Endothelial cell of umbilical vein (primary cell): ENCODE measurements at regions not wholly inside any gene's neighbourhood (a gene's known extent, or its start where the extent isn't known, plus 50 kb on each side); places are given as distances from the start of the nearest gene placed in this dataset.

Source experiments
- BruUV-seq: library from RNA; stranded (reverse); fragments of 400-500 nt; replicated peaks from 2 replicates; lab custom pipeline; 2021; lab: Mats Ljungman, UMichigan
- CTCF ChIA-PET: fragments of 300-600, 350-600 bp; sonication (Branson Sonifier 250); formaldehyde crosslinking; loops from one replicate; lab custom pipeline; 2021; ENCODE audit warnings: antibody characterized with exemption, inconsistent platforms; lab: Charles Lee
- POLR2A ChIA-PET: fragments of 300-600, 350-600 bp; sonication (Branson Sonifier 250); formaldehyde crosslinking; loops from one replicate; lab custom pipeline; 2021; ENCODE audit warnings: antibody characterized with exemption, inconsistent platforms; lab: Charles Lee
- DNase-seq: peaks from one replicate; pipeline ENCODE4 v3.0.0-alpha.2; 2011; ENCODE audit warnings: low read depth, low spot score
- FAIRE-seq: peaks from 2 replicates; lab custom pipeline; 2011; peaks lifted over from hg19 to GRCh38; lab: Jason Lieb, UNC
- H2AFZ ChIP-seq: 2 replicates; pipeline ENCODE4 v1.6.0; 2012; ENCODE audit warnings: low read depth, low read length, control low read depth, inconsistent platforms
- H3K27ac ChIP-seq: 2 replicates; pipeline ENCODE4 v1.5.1; 2011; ENCODE audit warnings: low read depth, mild to moderate bottlenecking, control low read depth, low read length, moderate library complexity; ENCODE audit not compliant: insufficient read depth
- H3K27me3 ChIP-seq, 2 experiments: 2 replicates each; pipeline versions ENCODE4 v1.6.0 to v1.6.1; 2011; ENCODE audit warnings: low read length in 2 of 2, mixed read lengths in 1 of 2; ENCODE audit not compliant: control insufficient read depth in 2 of 2, insufficient read depth in 2 of 2
- H3K36me3 ChIP-seq, 2 experiments: 2 replicates in 1 of 2; 3 replicates in 1 of 2; pipeline ENCODE4 v1.5.1; 2011; ENCODE audit warnings: low read length in 2 of 2, mild to moderate bottlenecking in 1 of 2, moderate library complexity in 1 of 2; ENCODE audit not compliant: control insufficient read depth in 2 of 2, insufficient read depth in 2 of 2; ENCODE audit errors: extremely low read depth in 1 of 2
- H3K4me1 ChIP-seq: 3 replicates; pipeline ENCODE4 v1.5.1; 2011; ENCODE audit warnings: mild to moderate bottlenecking, low read length; ENCODE audit not compliant: control insufficient read depth, insufficient read depth; ENCODE audit errors: extremely low read depth
- H3K4me2 ChIP-seq: 2 replicates; pipeline ENCODE4 v1.6.1; 2011; ENCODE audit warnings: low read length, control low read depth, mixed read lengths; ENCODE audit not compliant: insufficient read depth
- H3K4me3 ChIP-seq, 3 experiments: fragments of 200-600 bp in 1 of 3; sonication (generic), shearing (Covaris generic) in 1 of 3; replicated peaks in 1 of 3; 2 replicates each; pipeline ENCODE4 v1.5.1; 2011 to 2016; ENCODE audit warnings: control low read depth in 3 of 3, low read length in 3 of 3, mild to moderate bottlenecking in 2 of 3, inconsistent platforms in 1 of 3, low read depth in 1 of 3, moderate library complexity in 1 of 3; ENCODE audit not compliant: insufficient read depth in 1 of 3
- H3K79me2 ChIP-seq: 2 replicates; pipeline ENCODE4 v1.6.0; 2012; ENCODE audit warnings: low read length, inconsistent platforms; ENCODE audit not compliant: control insufficient read depth, insufficient read depth
- H3K9ac ChIP-seq: replicated peaks from 2 replicates; pipeline ENCODE3; 2011; ENCODE audit warnings: low read length, control low read depth; ENCODE audit not compliant: insufficient read depth; ENCODE audit errors: extremely low read depth
- H3K9me1 ChIP-seq: replicated peaks from 3 replicates; pipeline ENCODE4 v1.6.0; 2011; ENCODE audit warnings: mild to moderate bottlenecking, low read length; ENCODE audit not compliant: control insufficient read depth, insufficient read depth; ENCODE audit errors: extremely low read depth
- H3K9me3 ChIP-seq: replicated peaks from 2 replicates; pipeline ENCODE4 v1.5.1; 2012; ENCODE audit warnings: low read length, inconsistent platforms; ENCODE audit not compliant: control insufficient read depth, insufficient read depth
- H4K20me1 ChIP-seq: replicated peaks from 2 replicates; pipeline ENCODE3; 2011; ENCODE audit warnings: mild to moderate bottlenecking, low read length; ENCODE audit not compliant: control insufficient read depth, insufficient read depth; ENCODE audit errors: extremely low read depth
- EZH2 ChIP-seq: IDR thresholded peaks from 2 replicates; pipeline ENCODE4 v1.6.1; 2012; ENCODE audit warnings: borderline replicate concordance, low read depth, mild to moderate bottlenecking, moderate library complexity, low read length, inconsistent platforms; ENCODE audit not compliant: severe bottlenecking
- FOS ChIP-seq: IDR thresholded peaks from 2 replicates; pipeline ENCODE4 v1.6.1; 2011; ENCODE audit warnings: mild to moderate bottlenecking, low read length, moderate library complexity, borderline replicate concordance; ENCODE audit not compliant: insufficient read depth
- GATA2 ChIP-seq: IDR thresholded peaks from 2 replicates; pipeline ENCODE4 v1.7.0; 2011; ENCODE audit warnings: low read depth, mild to moderate bottlenecking, moderate library complexity, mixed read lengths, low read length; ENCODE audit not compliant: insufficient read length, insufficient read depth
- JUN ChIP-seq: IDR thresholded peaks from 2 replicates; pipeline ENCODE4 v1.6.1; 2011; ENCODE audit warnings: borderline replicate concordance, low read depth; ENCODE audit not compliant: insufficient read length, insufficient read depth
- MYC ChIP-seq: IDR thresholded peaks from one replicate; pipeline ENCODE4 v1.6.1; 2011; ENCODE audit warnings: mild to moderate bottlenecking, low read depth, low read length
- POLR2A ChIP-seq: IDR thresholded peaks from 2 replicates; pipeline ENCODE4 v1.6.1; 2012; ENCODE audit warnings: low read depth, mild to moderate bottlenecking, control low read depth, low read length
- POLR2AphosphoS5 ChIP-seq: IDR thresholded peaks from 2 replicates; pipeline ENCODE4 v1.6.1; 2012; ENCODE audit warnings: low read depth, mild to moderate bottlenecking, control low read depth, low read length, moderate library complexity; ENCODE audit not compliant: insufficient read depth
- dilution Hi-C: fragments of 300-500 bp; cut with MboI; formaldehyde crosslinking; loops from one replicate; pipeline ENCODE4 v1.15.0; 2019; ENCODE audit warnings: low sequenced_read_pairs; ENCODE audit not compliant: extremely low pct_ligation_motif_present
- intact Hi-C: fragments of 100-400 bp; cut with micrococcal nuclease; formaldehyde crosslinking; loops from one replicate; pipeline ENCODE4 v1.10.0; 2022
- TF ChIP-seq, protein P1 (sequence below), 2 donors: IDR thresholded peaks; 1 replicate in 1 of 2; 2 replicates in 1 of 2; pipeline ENCODE4 v1.5.1; 2011; ENCODE audit warnings: low read length in 2 of 2, mild to moderate bottlenecking in 2 of 2, moderate library complexity in 2 of 2, control low read depth in 1 of 2, inconsistent platforms in 1 of 2, low read depth in 1 of 2; ENCODE audit not compliant: insufficient read depth in 1 of 2; ENCODE audit errors: extremely low read depth in 1 of 2
- TF ChIP-seq, protein P2 (sequence below): IDR thresholded peaks from 2 replicates; pipeline ENCODE4 v1.6.1; 2011; ENCODE audit not compliant: insufficient read depth, insufficient read length

DNA sequence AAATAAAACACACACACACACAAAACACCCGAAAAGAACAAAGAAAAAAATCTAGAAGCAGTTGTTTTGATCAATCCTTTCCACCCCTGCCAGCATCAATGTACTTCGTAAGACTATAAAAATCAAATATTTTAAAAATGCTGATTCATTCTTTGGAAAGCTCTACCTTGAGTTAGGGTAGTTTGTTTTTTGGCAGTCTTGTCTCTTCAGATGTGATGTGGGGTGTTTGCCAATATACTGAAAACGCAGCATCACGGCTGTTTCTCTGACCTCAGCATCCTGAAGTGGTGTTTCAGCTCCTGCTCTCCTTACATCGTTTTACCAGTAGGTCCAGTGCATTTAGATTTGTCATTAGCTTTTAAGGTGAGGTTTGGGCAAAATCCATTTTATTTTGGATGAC lies 526.0 kb downstream of the UTRN start:
- Histone ChIP-seq H3K4me3 (no peak overlapping the region), H3K9me3 (no peaks in the 10 kb centered on the region), H3K4me1 (no peaks in the 10 kb centered on the region), H3K36me3 (peaks cover 0 to 2% of the 10 kb centered on the region in 2 experiments), H3K4me2 (no peak overlapping the region), H4K20me1 (no peaks in the 10 kb centered on the region), H2AFZ (no peak overlapping the region), H3K79me2 (no peaks in the 10 kb centered on the region), H3K27ac (no peak overlapping the region), H3K9ac (no peak overlapping the region), H3K9me1 (no peaks in the 10 kb centered on the region), H3K27me3 (no peaks in the 10 kb centered on the region)
- dilution Hi-C loops (no loop called here), intact Hi-C loops (no loop called here)
- no peak for DNase-seq
- CTCF ChIA-PET = interaction anchor here (1.5 kb wide), 1 partner anchor 226 kb away, joined by 4 read pairs; no protein-coding TSS in a partner anchor
- FAIRE-seq = no peak
- BruUV-seq = no TSS peak
- POLR2A ChIA-PET = no interaction called here
- no peak for TF ChIP-seq FOS
- no peak for TF ChIP-seq GATA2
- TF ChIP-seq EZH2 = no peak
- TF ChIP-seq, protein P1, sequence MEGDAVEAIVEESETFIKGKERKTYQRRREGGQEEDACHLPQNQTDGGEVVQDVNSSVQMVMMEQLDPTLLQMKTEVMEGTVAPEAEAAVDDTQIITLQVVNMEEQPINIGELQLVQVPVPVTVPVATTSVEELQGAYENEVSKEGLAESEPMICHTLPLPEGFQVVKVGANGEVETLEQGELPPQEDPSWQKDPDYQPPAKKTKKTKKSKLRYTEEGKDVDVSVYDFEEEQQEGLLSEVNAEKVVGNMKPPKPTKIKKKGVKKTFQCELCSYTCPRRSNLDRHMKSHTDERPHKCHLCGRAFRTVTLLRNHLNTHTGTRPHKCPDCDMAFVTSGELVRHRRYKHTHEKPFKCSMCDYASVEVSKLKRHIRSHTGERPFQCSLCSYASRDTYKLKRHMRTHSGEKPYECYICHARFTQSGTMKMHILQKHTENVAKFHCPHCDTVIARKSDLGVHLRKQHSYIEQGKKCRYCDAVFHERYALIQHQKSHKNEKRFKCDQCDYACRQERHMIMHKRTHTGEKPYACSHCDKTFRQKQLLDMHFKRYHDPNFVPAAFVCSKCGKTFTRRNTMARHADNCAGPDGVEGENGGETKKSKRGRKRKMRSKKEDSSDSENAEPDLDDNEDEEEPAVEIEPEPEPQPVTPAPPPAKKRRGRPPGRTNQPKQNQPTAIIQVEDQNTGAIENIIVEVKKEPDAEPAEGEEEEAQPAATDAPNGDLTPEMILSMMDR (IDR thresholded peaks at IDR 0.05; ENCODE audit: extremely low read depth in 1 of 2, insufficient read depth in 1 of 2, low read depth in 1 of 2, low read length in 2 of 2) = no peak
- TF ChIP-seq, protein P2, sequence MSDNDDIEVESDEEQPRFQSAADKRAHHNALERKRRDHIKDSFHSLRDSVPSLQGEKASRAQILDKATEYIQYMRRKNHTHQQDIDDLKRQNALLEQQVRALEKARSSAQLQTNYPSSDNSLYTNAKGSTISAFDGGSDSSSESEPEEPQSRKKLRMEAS = no peak
- no peak for TF ChIP-seq POLR2A
- no peak for TF ChIP-seq JUN
- TF ChIP-seq MYC = no peak
- no peak for TF ChIP-seq POLR2AphosphoS5
